CD4-positive, alpha-beta memory T cell (primary cell): ENCODE measurements at regions not wholly inside any gene's neighbourhood (a gene's known extent, or its start where the extent isn't known, plus 50 kb on each side); places are given as distances from the start of the nearest gene placed in this dataset.

Source experiments
- CTCF ChIA-PET: fragments of 350-600 bp; sonication (Branson Sonifier 250); formaldehyde crosslinking; loops from one replicate; lab custom pipeline; 2021; ENCODE audit warnings: inconsistent platforms; ENCODE audit not compliant: partially characterized antibody; lab: Charles Lee
- POLR2A ChIA-PET: fragments of 350-600 bp; sonication (Branson Sonifier 250); formaldehyde crosslinking; loops from one replicate; lab custom pipeline; 2021; ENCODE audit not compliant: partially characterized antibody; lab: Charles Lee
- DNase-seq, 5 donors: peaks; one replicate each; pipeline versions ENCODE4 v3.0.0 to v3.0.0-alpha.2; 2020 to 2022; ENCODE audit warnings: mixed read lengths in 1 of 5
- H3K27ac ChIP-seq: one replicate; pipeline ENCODE4 v1.7.0; 2013; ENCODE audit warnings: low read depth, low read length
- H3K27me3 ChIP-seq: 2 replicates; pipeline ENCODE4 v1.7.0; 2013; ENCODE audit warnings: mild to moderate bottlenecking, low read length, moderate library complexity; ENCODE audit not compliant: insufficient read depth
- H3K36me3 ChIP-seq: 2 replicates; pipeline ENCODE4 v1.7.0; 2013; ENCODE audit warnings: mild to moderate bottlenecking, low read length, moderate library complexity; ENCODE audit not compliant: insufficient read depth
- H3K4me1 ChIP-seq: 2 replicates; pipeline ENCODE4 v1.7.0; 2013; ENCODE audit warnings: mild to moderate bottlenecking, low read length, moderate library complexity; ENCODE audit not compliant: insufficient read depth
- H3K4me3 ChIP-seq, 2 donors: one replicate each; pipeline ENCODE4 v1.7.0; 2013; ENCODE audit warnings: low read length in 2 of 2, mild to moderate bottlenecking in 1 of 2
- H3K9me3 ChIP-seq, 2 donors: one replicate each; pipeline ENCODE4 v1.7.0; 2013; ENCODE audit warnings: low read length in 2 of 2, control low read depth in 1 of 2; ENCODE audit not compliant: control insufficient read depth in 1 of 2
- H3K27ac Mint-ChIP-seq, 7 donors: one replicate each; pipeline ENCODE4 v1.8.0; 2020 to 2021; ENCODE audit warnings: mixed read lengths in 7 of 7, mild to moderate bottlenecking in 6 of 7, inconsistent platforms in 3 of 7, moderate library complexity in 3 of 7
- H3K27me3 Mint-ChIP-seq, 2 donors: one replicate each; pipeline ENCODE4 v1.8.0; 2020 to 2021; ENCODE audit warnings: mixed read lengths in 2 of 2
- H3K36me3 Mint-ChIP-seq, 2 donors: one replicate each; pipeline ENCODE4 v1.8.0; 2020 to 2021; ENCODE audit warnings: mixed read lengths in 2 of 2, inconsistent platforms in 1 of 2, mild to moderate bottlenecking in 1 of 2
- H3K4me1 Mint-ChIP-seq, 4 donors: one replicate each; pipeline ENCODE4 v1.8.0; 2020 to 2021; ENCODE audit warnings: mixed read lengths in 4 of 4, mild to moderate bottlenecking in 1 of 4
- H3K4me3 Mint-ChIP-seq, 8 donors: one replicate each; pipeline ENCODE4 v1.8.0; 2020 to 2021; ENCODE audit warnings: mixed read lengths in 8 of 8, mild to moderate bottlenecking in 7 of 8, moderate library complexity in 6 of 8, inconsistent platforms in 3 of 8
- H3K9me3 Mint-ChIP-seq, 8 donors: one replicate each; pipeline ENCODE4 v1.8.0; 2020 to 2021; ENCODE audit warnings: mixed read lengths in 8 of 8, mild to moderate bottlenecking in 5 of 8, inconsistent platforms in 3 of 8, moderate library complexity in 1 of 8
- intact Hi-C: fragments of 100-400 bp; cut with micrococcal nuclease; formaldehyde crosslinking; loops from one replicate; pipeline ENCODE4 v1.15.1; 2023

DNA sequence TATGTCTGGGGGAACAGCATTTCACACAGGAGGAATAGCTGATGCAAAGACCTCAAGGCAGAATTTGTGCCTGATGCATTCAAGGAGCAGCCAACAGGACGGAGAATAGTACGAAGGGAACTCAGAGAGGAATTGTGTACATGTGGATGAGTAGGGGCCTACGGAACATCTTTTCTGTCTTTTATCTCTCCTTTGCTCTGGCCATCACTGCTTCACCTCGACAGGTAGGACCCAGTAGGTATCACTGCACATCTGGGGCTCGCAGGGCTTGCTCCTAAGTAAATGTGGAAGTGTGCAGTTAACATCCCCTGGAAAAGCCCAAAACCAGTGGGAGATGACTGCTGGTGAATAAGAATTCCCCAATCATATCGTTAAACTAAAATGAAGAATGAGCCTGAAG, 56.4 kb upstream of the POU1F1 start:
- H3K4me1 Mint-ChIP-seq = peaks cover 3 to 17% (median 11%) of the 10 kb centered on the region in 4 donors
- no peaks in the 10 kb centered on the region for H3K27me3 ChIP-seq
- H3K4me3 ChIP-seq = no peak overlapping the region
- H3K27me3 Mint-ChIP-seq = no peaks in the 10 kb centered on the region
- no peak overlapping the region for H3K27ac ChIP-seq
- no peaks in the 10 kb centered on the region for H3K9me3 ChIP-seq
- no peaks in the 10 kb centered on the region for H3K36me3 Mint-ChIP-seq
- no peak overlapping the region for H3K27ac Mint-ChIP-seq
- H3K4me3 Mint-ChIP-seq = no peak overlapping the region
- intact Hi-C loops = no loop called here
- no peaks in the 10 kb centered on the region for H3K4me1 ChIP-seq
- H3K9me3 Mint-ChIP-seq = no peaks in the 10 kb centered on the region
- POLR2A ChIA-PET = no interaction called here
- CTCF ChIA-PET = interaction anchor here (1.3 kb wide), 1 partner anchor 18 kb away, joined by 6 read pairs; no protein-coding TSS in a partner anchor
- no peak for DNase-seq
- H3K36me3 ChIP-seq = no peaks in the 10 kb centered on the region

DNA sequence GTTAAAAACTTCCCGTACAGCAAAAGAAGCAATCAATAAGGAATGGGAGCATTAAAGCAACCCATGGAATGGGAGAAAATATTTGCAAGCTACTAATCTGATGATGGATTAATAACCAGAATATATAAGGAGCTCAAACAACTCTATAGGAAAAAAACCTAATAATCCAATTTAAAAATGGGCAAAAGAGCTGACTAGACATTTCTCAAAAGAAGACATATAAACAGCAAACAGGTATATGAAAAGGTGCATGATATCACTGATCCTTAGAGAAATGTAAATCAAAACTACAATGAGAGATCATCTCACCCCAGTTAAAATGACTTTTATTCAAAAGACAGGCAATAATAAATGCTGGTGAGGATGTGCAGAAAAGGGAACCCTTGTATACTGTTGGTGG, 52.7 kb upstream of the POU1F1 start:
- no peaks in the 10 kb centered on the region for H3K36me3 Mint-ChIP-seq
- H3K27ac Mint-ChIP-seq = no peak overlapping the region
- POLR2A ChIA-PET = no interaction called here
- H3K9me3 Mint-ChIP-seq = no peaks in the 10 kb centered on the region
- intact Hi-C loops = no loop called here
- Histone ChIP-seq H3K27ac (no peak overlapping the region), H3K9me3 (no peaks in the 10 kb centered on the region), H3K4me1 (no peaks in the 10 kb centered on the region), H3K36me3 (no peaks in the 10 kb centered on the region), H3K4me3 (no peak overlapping the region), H3K27me3 (no peaks in the 10 kb centered on the region)
- no peak for DNase-seq
- CTCF ChIA-PET = no interaction called here
- peaks cover 3 to 17% (median 11%) of the 10 kb centered on the region in 4 donors for H3K4me1 Mint-ChIP-seq
- H3K4me3 Mint-ChIP-seq = no peak overlapping the region
- peaks cover 0 to 2% of the 10 kb centered on the region in 2 donors for H3K27me3 Mint-ChIP-seq
